SH-SY5Y (cell line): ENCODE measurements at regions not wholly inside any gene's neighbourhood (a gene's known extent, or its start where the extent isn't known, plus 50 kb on each side); places are given as distances from the start of the nearest gene placed in this dataset.

Experiments
- GATA2 ChIP-seq: IDR thresholded peaks from 2 replicates; pipeline ENCODE4 v1.6.1; 2011; ENCODE audit warnings: mild to moderate bottlenecking, low read depth, low read length
- GATA3 ChIP-seq: IDR thresholded peaks from 2 replicates; pipeline ENCODE4 v1.6.1; 2011; ENCODE audit warnings: low read depth, mild to moderate bottlenecking, low read length, moderate library complexity

GRCh38 chr3:106006001-106006400 is 137.2 kb upstream of the CBLB start:
- TF ChIP-seq GATA2 (no peak), GATA3 (no peak)
